Ishikawa (cell line): ENCODE measurements at regions not wholly inside any gene's neighbourhood (a gene's known extent, or its start where the extent isn't known, plus 50 kb on each side); places are given as distances from the start of the nearest gene placed in this dataset.

Source experiments
- CEBPB ChIP-seq: IDR thresholded peaks from 2 replicates; pipeline ENCODE4 v1.6.1; 2012
- CREB1 ChIP-seq: IDR thresholded peaks from 2 replicates; pipeline ENCODE4 v1.6.1; 2012; ENCODE audit warnings: low read depth
- EGR1 ChIP-seq: IDR thresholded peaks from 2 replicates; pipeline ENCODE4 v1.6.1; 2012
- EP300 ChIP-seq: IDR thresholded peaks from 2 replicates; pipeline ENCODE4 v1.6.1; 2012; ENCODE audit warnings: borderline replicate concordance
- NFIC ChIP-seq: IDR thresholded peaks from 2 replicates; pipeline ENCODE4 v1.6.1; 2012
- RAD21 ChIP-seq: IDR thresholded peaks from 2 replicates; pipeline ENCODE4 v1.6.1; 2012; ENCODE audit warnings: low read depth
- TAF1 ChIP-seq: IDR thresholded peaks from 2 replicates; pipeline ENCODE4 v1.6.1; 2012; ENCODE audit warnings: low read depth, mild to moderate bottlenecking
- TCF12 ChIP-seq: IDR thresholded peaks from 2 replicates; pipeline ENCODE4 v1.6.1; 2012; ENCODE audit warnings: low read depth
- YY1 ChIP-seq: IDR thresholded peaks from 2 replicates; pipeline ENCODE4 v1.6.1; 2012; ENCODE audit warnings: low read depth
- ZBTB7A ChIP-seq: IDR thresholded peaks from 2 replicates; pipeline ENCODE4 v1.6.1; 2012; ENCODE audit warnings: low read depth
- TF ChIP-seq, protein P1 (sequence below): IDR thresholded peaks from 2 replicates; pipeline ENCODE4 v1.6.1; 2012
- TF ChIP-seq, protein P2 (sequence below): IDR thresholded peaks from 2 replicates; pipeline ENCODE4 v1.6.1; 2012; ENCODE audit warnings: low read depth, mild to moderate bottlenecking
- TF ChIP-seq, protein P3 (sequence below): IDR thresholded peaks from 2 replicates; pipeline ENCODE4 v1.6.1; 2012

DNA sequence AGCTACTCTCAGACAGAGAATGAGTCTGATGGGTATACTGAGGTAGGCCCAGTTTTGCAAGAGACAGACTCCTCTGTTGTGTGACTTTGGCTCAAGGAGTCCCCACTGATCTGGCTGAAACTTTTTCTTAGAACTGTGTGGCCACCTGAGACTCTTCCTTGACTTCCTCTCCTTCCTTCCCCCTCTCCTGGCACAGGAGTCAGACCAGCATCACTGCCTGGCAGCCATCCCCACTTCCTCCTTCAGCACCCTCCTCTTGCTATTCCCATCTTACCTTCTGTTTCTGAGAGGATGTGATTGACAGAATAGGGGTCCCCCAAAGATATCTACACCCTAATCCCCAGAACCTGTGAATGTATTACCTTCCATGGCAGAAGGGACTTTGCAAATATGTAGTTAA is 351.1 kb downstream of the MN1 start:
- TF ChIP-seq, protein P1, sequence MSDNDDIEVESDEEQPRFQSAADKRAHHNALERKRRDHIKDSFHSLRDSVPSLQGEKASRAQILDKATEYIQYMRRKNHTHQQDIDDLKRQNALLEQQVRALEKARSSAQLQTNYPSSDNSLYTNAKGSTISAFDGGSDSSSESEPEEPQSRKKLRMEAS, result no peak
- no peak for TF ChIP-seq TAF1
- no peak for TF ChIP-seq YY1
- TF ChIP-seq EGR1, result no peak
- TF ChIP-seq CEBPB, result no peak
- no peak for TF ChIP-seq TCF12
- no peak for TF ChIP-seq RAD21
- TF ChIP-seq EP300, result no peak
- TF ChIP-seq, protein P2, sequence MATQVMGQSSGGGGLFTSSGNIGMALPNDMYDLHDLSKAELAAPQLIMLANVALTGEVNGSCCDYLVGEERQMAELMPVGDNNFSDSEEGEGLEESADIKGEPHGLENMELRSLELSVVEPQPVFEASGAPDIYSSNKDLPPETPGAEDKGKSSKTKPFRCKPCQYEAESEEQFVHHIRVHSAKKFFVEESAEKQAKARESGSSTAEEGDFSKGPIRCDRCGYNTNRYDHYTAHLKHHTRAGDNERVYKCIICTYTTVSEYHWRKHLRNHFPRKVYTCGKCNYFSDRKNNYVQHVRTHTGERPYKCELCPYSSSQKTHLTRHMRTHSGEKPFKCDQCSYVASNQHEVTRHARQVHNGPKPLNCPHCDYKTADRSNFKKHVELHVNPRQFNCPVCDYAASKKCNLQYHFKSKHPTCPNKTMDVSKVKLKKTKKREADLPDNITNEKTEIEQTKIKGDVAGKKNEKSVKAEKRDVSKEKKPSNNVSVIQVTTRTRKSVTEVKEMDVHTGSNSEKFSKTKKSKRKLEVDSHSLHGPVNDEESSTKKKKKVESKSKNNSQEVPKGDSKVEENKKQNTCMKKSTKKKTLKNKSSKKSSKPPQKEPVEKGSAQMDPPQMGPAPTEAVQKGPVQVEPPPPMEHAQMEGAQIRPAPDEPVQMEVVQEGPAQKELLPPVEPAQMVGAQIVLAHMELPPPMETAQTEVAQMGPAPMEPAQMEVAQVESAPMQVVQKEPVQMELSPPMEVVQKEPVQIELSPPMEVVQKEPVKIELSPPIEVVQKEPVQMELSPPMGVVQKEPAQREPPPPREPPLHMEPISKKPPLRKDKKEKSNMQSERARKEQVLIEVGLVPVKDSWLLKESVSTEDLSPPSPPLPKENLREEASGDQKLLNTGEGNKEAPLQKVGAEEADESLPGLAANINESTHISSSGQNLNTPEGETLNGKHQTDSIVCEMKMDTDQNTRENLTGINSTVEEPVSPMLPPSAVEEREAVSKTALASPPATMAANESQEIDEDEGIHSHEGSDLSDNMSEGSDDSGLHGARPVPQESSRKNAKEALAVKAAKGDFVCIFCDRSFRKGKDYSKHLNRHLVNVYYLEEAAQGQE, result no peak
- TF ChIP-seq, protein P3, sequence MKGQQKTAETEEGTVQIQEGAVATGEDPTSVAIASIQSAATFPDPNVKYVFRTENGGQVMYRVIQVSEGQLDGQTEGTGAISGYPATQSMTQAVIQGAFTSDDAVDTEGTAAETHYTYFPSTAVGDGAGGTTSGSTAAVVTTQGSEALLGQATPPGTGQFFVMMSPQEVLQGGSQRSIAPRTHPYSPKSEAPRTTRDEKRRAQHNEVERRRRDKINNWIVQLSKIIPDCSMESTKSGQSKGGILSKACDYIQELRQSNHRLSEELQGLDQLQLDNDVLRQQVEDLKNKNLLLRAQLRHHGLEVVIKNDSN, result no peak
- no peak for TF ChIP-seq NFIC
- TF ChIP-seq ZBTB7A, result no peak
- no peak for TF ChIP-seq CREB1
